H1 (cell line): ENCODE measurements at regions not wholly inside any gene's neighbourhood (a gene's known extent, or its start where the extent isn't known, plus 50 kb on each side); places are given as distances from the start of the nearest gene placed in this dataset.

ENCODE experiments used
- CTCF ChIA-PET: fragments of 300-600 bp; sonication (Branson Sonifier 250); formaldehyde crosslinking; loops from one replicate; lab custom pipeline; 2021; ENCODE audit not compliant: partially characterized antibody; lab: Charles Lee
- POLR2A ChIA-PET: fragments of 300-600 bp; sonication (Branson Sonifier 250); formaldehyde crosslinking; loops from one replicate; lab custom pipeline; 2021; ENCODE audit warnings: inconsistent platforms; ENCODE audit not compliant: partially characterized antibody; lab: Charles Lee
- DNase-seq, 2 experiments: peaks; one replicate each; pipeline versions ENCODE4 v3.0.0 to v3.0.0-alpha.2; 2010 to 2022; ENCODE audit warnings: low spot score in 2 of 2, low read depth in 1 of 2, mixed read lengths in 1 of 2
- FAIRE-seq: peaks from 2 replicates; lab custom pipeline; 2011; peaks lifted over from hg19 to GRCh38; lab: Jason Lieb, UNC
- H2AFZ ChIP-seq: 2 replicates; pipeline ENCODE4 v1.8.1; 2012; ENCODE audit warnings: low read length, inconsistent platforms
- H2AK5ac ChIP-seq: 2 replicates; pipeline ENCODE4 v1.6.1; 2013; ENCODE audit warnings: low read depth, low read length
- H2BK120ac ChIP-seq: replicated peaks from 2 replicates; pipeline ENCODE3; 2013; ENCODE audit warnings: low read depth, low read length, inconsistent platforms
- H2BK12ac ChIP-seq: 2 replicates; pipeline ENCODE4 v1.6.1; 2013; ENCODE audit warnings: low read depth, low read length
- H2BK15ac ChIP-seq: 2 replicates; pipeline ENCODE4 v1.6.1; 2013; ENCODE audit warnings: low read length
- H2BK20ac ChIP-seq: 2 replicates; pipeline ENCODE4 v1.6.1; 2013; ENCODE audit warnings: low read length
- H2BK5ac ChIP-seq: 2 replicates; pipeline ENCODE4 v1.6.1; 2013; ENCODE audit warnings: low read depth, low read length
- H3K14ac ChIP-seq: 2 replicates; pipeline ENCODE4 v1.6.1; 2013; ENCODE audit warnings: inconsistent platforms; ENCODE audit not compliant: insufficient read length
- H3K18ac ChIP-seq: 2 replicates; pipeline ENCODE4 v1.6.1; 2013; ENCODE audit warnings: low read length; ENCODE audit errors: extremely low read depth
- H3K23ac ChIP-seq: 2 replicates; pipeline ENCODE4 v1.6.1; 2013; ENCODE audit warnings: inconsistent platforms; ENCODE audit not compliant: insufficient read length
- H3K23me2 ChIP-seq: 2 replicates; pipeline ENCODE4 v1.6.1; 2013; ENCODE audit warnings: low read depth, low read length
- H3K27ac ChIP-seq: 2 replicates; pipeline ENCODE4 v1.6.1; 2011; ENCODE audit warnings: low read depth, low read length, inconsistent platforms
- H3K27me3 ChIP-seq, 4 experiments: replicated peaks in 1 of 4; 1 replicate in 1 of 4; 2 replicates in 3 of 4; pipeline versions ENCODE4 v1.6.1 to v1.8.1; 2011 to 2013; ENCODE audit warnings: low read length in 3 of 4, mild to moderate bottlenecking in 3 of 4, inconsistent platforms in 2 of 4, mixed read lengths in 2 of 4, moderate library complexity in 1 of 4; ENCODE audit not compliant: control insufficient read depth in 3 of 4, insufficient read depth in 3 of 4; ENCODE audit errors: extremely low read depth in 1 of 4
- H3K36me3 ChIP-seq, 4 experiments: 2 replicates each; pipeline versions ENCODE4 v1.6.1 to v1.8.1; 2011 to 2013; ENCODE audit warnings: mild to moderate bottlenecking in 4 of 4, low read length in 3 of 4, moderate library complexity in 2 of 4, control low read depth in 1 of 4, inconsistent platforms in 1 of 4; ENCODE audit not compliant: insufficient read depth in 4 of 4, control insufficient read depth in 2 of 4
- H3K4ac ChIP-seq: replicated peaks from 2 replicates; pipeline ENCODE3; 2013; ENCODE audit warnings: low read length, low read depth, mixed read lengths, inconsistent platforms; ENCODE audit not compliant: insufficient read length
- H3K4me1 ChIP-seq, 4 experiments: replicated peaks in 1 of 4; 1 replicate in 1 of 4; 2 replicates in 3 of 4; pipeline versions ENCODE4 v1.6.1 to v1.8.1; 2011 to 2013; ENCODE audit warnings: low read length in 3 of 4, inconsistent platforms in 2 of 4, mixed read lengths in 1 of 4; ENCODE audit not compliant: insufficient read depth in 4 of 4, control insufficient read depth in 3 of 4
- H3K4me2 ChIP-seq, 2 experiments: 2 replicates each; pipeline versions ENCODE4 v1.6.1 to v1.8.1; 2011 to 2013; ENCODE audit warnings: low read depth in 2 of 2, low read length in 2 of 2, control low read depth in 1 of 2, inconsistent platforms in 1 of 2, mild to moderate bottlenecking in 1 of 2; ENCODE audit not compliant: insufficient read depth in 1 of 2
- H3K4me3 ChIP-seq, 4 experiments: fragments of 200-600, 300-600 bp in 1 of 4; sonication (generic), shearing (Covaris generic), sonication (Bioruptor Twin) in 1 of 4; 2 replicates each; pipeline versions ENCODE4 v1.5.1 to v1.8.1; 2011 to 2016; ENCODE audit warnings: low read length in 4 of 4, low read depth in 3 of 4, control low read depth in 2 of 4, inconsistent platforms in 2 of 4, mild to moderate bottlenecking in 2 of 4, mixed read lengths in 1 of 4, moderate library complexity in 1 of 4; ENCODE audit not compliant: insufficient read depth in 2 of 4; ENCODE audit errors: extremely low read depth in 1 of 4
- H3K56ac ChIP-seq: replicated peaks from 2 replicates; pipeline ENCODE3; 2013; ENCODE audit warnings: low read depth, mild to moderate bottlenecking, mixed read lengths, low read length, inconsistent platforms; ENCODE audit not compliant: insufficient read length
- H3K79me1 ChIP-seq: 2 replicates; pipeline ENCODE4 v1.6.1; 2013; ENCODE audit warnings: low read depth, low read length, control low read depth
- H3K79me2 ChIP-seq, 2 experiments: 2 replicates each; pipeline versions ENCODE4 v1.6.1 to v1.8.1; 2012 to 2013; ENCODE audit warnings: low read length in 2 of 2, mild to moderate bottlenecking in 2 of 2, inconsistent platforms in 1 of 2; ENCODE audit not compliant: insufficient read depth in 2 of 2, control insufficient read depth in 1 of 2
- H3K9ac ChIP-seq, 4 experiments: replicated peaks in 1 of 4; 1 replicate in 1 of 4; 2 replicates in 3 of 4; pipeline versions ENCODE4 v1.6.1 to v1.8.1; 2011 to 2013; ENCODE audit warnings: low read depth in 3 of 4, low read length in 3 of 4, control low read depth in 2 of 4, mild to moderate bottlenecking in 2 of 4, moderate library complexity in 2 of 4, inconsistent platforms in 1 of 4; ENCODE audit errors: extremely low read depth in 1 of 4
- H3K9me3 ChIP-seq, 2 experiments: 2 replicates each; pipeline versions ENCODE4 v1.6.1 to v1.8.1; 2012 to 2013; ENCODE audit warnings: mild to moderate bottlenecking in 2 of 2, moderate library complexity in 2 of 2, control low read depth in 1 of 2, inconsistent platforms in 1 of 2, low read depth in 1 of 2, low read length in 1 of 2, mixed read lengths in 1 of 2; ENCODE audit not compliant: insufficient read depth in 2 of 2
- H4K20me1 ChIP-seq, 2 experiments: replicated peaks in 1 of 2; 2 replicates each; pipeline versions ENCODE3 to v1.8.1; 2011 to 2013; ENCODE audit warnings: inconsistent platforms in 2 of 2, low read length in 2 of 2, mild to moderate bottlenecking in 1 of 2; ENCODE audit not compliant: insufficient read depth in 2 of 2, control insufficient read depth in 1 of 2
- H4K5ac ChIP-seq: 2 replicates; pipeline ENCODE4 v1.6.1; 2013; ENCODE audit warnings: low read length, low read depth, mixed read lengths, inconsistent platforms; ENCODE audit not compliant: insufficient read length
- H4K8ac ChIP-seq: 2 replicates; pipeline ENCODE4 v1.8.0; 2013; ENCODE audit warnings: mild to moderate bottlenecking, moderate library complexity, low read length, inconsistent platforms; ENCODE audit not compliant: insufficient read depth; ENCODE audit errors: extremely low read depth
- H4K91ac ChIP-seq: replicated peaks from 2 replicates; pipeline ENCODE3; 2013; ENCODE audit warnings: low read length, mixed read lengths, inconsistent platforms; ENCODE audit not compliant: insufficient read length
- CREB1 ChIP-seq: IDR thresholded peaks from 2 replicates; pipeline ENCODE4 v1.6.1; 2012; ENCODE audit warnings: inconsistent platforms
- MAX ChIP-seq: IDR thresholded peaks from 2 replicates; pipeline ENCODE4 v1.6.1; 2012; ENCODE audit warnings: inconsistent platforms
- TEAD4 ChIP-seq: IDR thresholded peaks from 2 replicates; pipeline ENCODE4 v1.6.1; 2012; ENCODE audit warnings: low read depth, low read length, inconsistent platforms, mixed read lengths
- WGBS, 2 experiments: shearing (Covaris generic) in 1 of 2; methylation state at CpG; one replicate each; pipeline versions ENCODE4 v1.1.6 to v1.1.7; 2013 to 2015; ENCODE audit warnings: low lambda C conversion rate in 2 of 2, mixed read lengths in 2 of 2, inconsistent platforms in 1 of 2, low coverage in 1 of 2, missing lambda C conversion rate in 1 of 2; ENCODE audit not compliant: insufficient replicate concordance in 2 of 2, insufficient coverage in 1 of 2, insufficient read length in 1 of 2; ENCODE audit errors: extremely low coverage in 1 of 2, missing lambda C conversion rate in 1 of 2; 5-methylcytosine and 5-hydroxymethylcytosine counted together

DNA sequence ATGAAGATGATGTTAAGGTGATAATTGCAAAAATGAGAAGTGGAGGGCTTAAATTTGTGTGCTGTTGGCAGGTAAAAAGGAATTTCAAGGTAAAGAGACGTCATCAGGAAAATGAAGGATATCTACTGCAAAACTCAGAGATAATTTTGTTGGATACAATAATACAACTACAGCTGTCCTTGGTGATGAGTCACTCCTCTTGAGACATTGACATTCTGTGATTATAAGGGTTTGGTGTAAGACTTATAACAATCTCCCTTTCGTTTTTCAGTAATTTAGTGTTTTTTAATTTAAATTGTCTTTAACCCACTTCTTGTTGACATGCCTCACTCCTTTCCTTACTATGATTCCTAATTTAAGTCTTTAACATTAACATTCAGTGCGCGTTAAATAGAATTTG lies 1074.1 kb upstream of the SLIT2 start:
- H3K56ac ChIP-seq, result no peak overlapping the region
- no peaks in the 10 kb centered on the region for H3K4me1 ChIP-seq
- DNase-seq (no peak), FAIRE-seq (no peak)
- H2AK5ac ChIP-seq, result no peak overlapping the region
- H3K23me2 ChIP-seq, result no peaks in the 10 kb centered on the region
- 0 out of 4 replicates have a peak, but pooled peaks cover 0 to 3% of the 10 kb centered on the region in 2 experiments for H3K9me3 ChIP-seq
- H2AFZ ChIP-seq, result peak overlapping the region; percentile 32; the same call in 1 of the 2 replicates
- no peak overlapping the region for H3K14ac ChIP-seq
- WGBS, 2 experiments, result 91% methylated on average over 4 of the region's 4 CpGs; no CpG with 5 or more reads in 1 of the 2 experiments
- H3K9ac ChIP-seq, result no peak overlapping the region
- no peak overlapping the region for H4K91ac ChIP-seq
- H3K4me3 ChIP-seq, result no peak overlapping the region
- no peak overlapping the region for H3K4me2 ChIP-seq
- H2BK20ac ChIP-seq, result no peak overlapping the region
- H3K27me3 ChIP-seq, result no peaks in the 10 kb centered on the region
- no peaks in the 10 kb centered on the region for H4K20me1 ChIP-seq
- H3K4ac ChIP-seq, result no peak overlapping the region
- no peak overlapping the region for H4K5ac ChIP-seq
- POLR2A ChIA-PET, result no interaction called here
- no peak overlapping the region for H2BK12ac ChIP-seq
- H3K79me2 ChIP-seq, result no peaks in the 10 kb centered on the region
- CTCF ChIA-PET, result no interaction called here
- H4K8ac ChIP-seq, result no peak overlapping the region
- no peak overlapping the region for H3K18ac ChIP-seq
- no peak overlapping the region for H3K27ac ChIP-seq
- no peak overlapping the region for H2BK5ac ChIP-seq
- H3K36me3 ChIP-seq, result no peaks in the 10 kb centered on the region
- H3K79me1 ChIP-seq, result no peaks in the 10 kb centered on the region
- H2BK120ac ChIP-seq, result no peak overlapping the region
- H2BK15ac ChIP-seq, result no peak overlapping the region
- H3K23ac ChIP-seq, result no peak overlapping the region
- TF ChIP-seq CREB1 (no peak), TEAD4 (no peak), MAX (no peak)
